ENCODE measurements at regions not wholly inside any gene's neighbourhood (a gene's known extent, or its start where the extent isn't known, plus 50 kb on each side); places are given as distances from the start of the nearest gene placed in this dataset.

DNA sequence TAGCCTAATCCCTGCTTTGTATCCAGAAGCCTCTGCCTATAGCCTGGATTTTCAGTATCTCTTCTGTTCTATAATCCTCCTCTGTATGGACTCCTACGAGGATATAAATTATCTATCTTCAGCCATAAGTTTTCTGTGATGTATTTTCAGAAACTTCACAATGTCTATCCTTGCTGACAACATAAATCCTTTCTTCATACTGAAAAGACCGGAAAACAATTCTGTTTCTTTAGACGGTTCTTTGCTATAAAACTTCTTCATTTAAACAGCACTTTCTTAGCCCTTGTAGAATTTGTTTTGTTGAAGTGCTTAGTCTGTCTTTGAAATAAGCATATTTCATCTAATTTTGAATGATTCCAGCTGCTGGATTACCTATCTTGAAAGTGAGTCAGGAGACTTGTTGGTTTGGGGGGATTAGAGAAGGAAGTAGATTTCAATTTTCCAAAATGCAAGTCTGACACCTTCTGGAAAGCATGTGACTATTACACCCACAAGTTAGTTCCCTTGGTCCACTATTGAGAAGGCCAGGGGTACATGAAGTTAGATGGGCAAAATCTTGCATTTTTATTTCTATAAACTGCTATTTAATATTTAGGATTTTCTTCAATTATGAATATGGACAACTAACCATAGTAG, 96.3 kb upstream of the RANBP3L start:
- TF ChIP-seq CTCF (conservative IDR thresholded peaks at IDR 0.05) (peak; percentile 62; the same call in 1 of the 2 replicates), EZH2 (IDR thresholded peaks at IDR 0.05; ENCODE audit: low read depth) (no peak)
